ENCODE measurements at regions not wholly inside any gene's neighbourhood (a gene's known extent, or its start where the extent isn't known, plus 50 kb on each side); places are given as distances from the start of the nearest gene placed in this dataset.

DNA sequence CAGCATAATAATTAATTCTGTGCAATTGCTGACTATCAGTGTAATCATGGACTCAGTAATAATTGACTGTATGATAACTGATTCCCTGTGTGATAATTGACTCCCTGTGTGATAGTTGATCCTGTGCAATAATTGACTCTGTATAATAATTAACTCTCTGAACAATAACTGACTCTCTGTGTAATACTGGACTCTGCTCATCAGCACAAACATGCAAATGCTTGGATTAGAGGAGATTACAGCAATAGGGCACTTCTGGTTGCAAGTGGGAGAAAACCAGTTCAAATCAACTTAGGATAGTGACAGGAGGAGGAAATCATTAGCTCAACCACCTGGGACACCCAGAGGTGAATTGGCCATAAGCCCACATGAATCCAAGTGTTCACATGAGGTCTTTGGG lies 582.1 kb downstream of the RBFOX1 start:
- no peak overlapping the region for H3K4me3 ChIP-seq (replicated peaks in 1 of 2; ENCODE audit: low read depth in 1 of 2, low read length in 2 of 2)
- intact Hi-C loops (cut with micrococcal nuclease) = no loop called here
- DNase-seq (ENCODE audit: low read depth, low spot score) (no peak), ATAC-seq (no peak)
- H3K9ac ChIP-seq (ENCODE audit: low read length) = no peak overlapping the region
- ChIA-PET CTCF (no interaction called here), POLR2A (no interaction called here), RAD21 (ENCODE audit: low non-redundant PET in 1 of 2, low total read pairs in 2 of 2, uncharacterized antibody in 2 of 2, unreplicated experiment in 2 of 2) (no interaction called here)
- no peak overlapping the region for H3K27ac ChIP-seq (ENCODE audit: low read depth, low read length)
- H4K20me1 ChIP-seq (ENCODE audit: insufficient read depth) = no peaks in the 10 kb centered on the region
- BruUV-seq (replicated peaks) = no TSS peak
- TF ChIP-seq POLR2A (IDR thresholded peaks at IDR 0.05; ENCODE audit: borderline replicate concordance, extremely low read depth, insufficient read depth, insufficient read length) (no peak), FOSL1 (IDR thresholded peaks at IDR 0.05; ENCODE audit: low read depth) (no peak), YY1 (IDR thresholded peaks at IDR 0.05; ENCODE audit: extremely low read depth, insufficient replicate concordance, low read depth, low read length) (no peak), EGR1 (IDR thresholded peaks at IDR 0.05; ENCODE audit: low read depth) (no peak), SP1 (IDR thresholded peaks at IDR 0.05; ENCODE audit: low read depth) (no peak), JUND (IDR thresholded peaks at IDR 0.05) (no peak), EZH2phosphoT487 (IDR thresholded peaks at IDR 0.05; ENCODE audit: borderline replicate concordance) (no peak), POLR2AphosphoS5 (IDR thresholded peaks at IDR 0.05; ENCODE audit: low read depth, low read length) (no peak), SRF (IDR thresholded peaks at IDR 0.05; ENCODE audit: low read depth) (no peak)
- TF ChIP-seq, protein P1, sequence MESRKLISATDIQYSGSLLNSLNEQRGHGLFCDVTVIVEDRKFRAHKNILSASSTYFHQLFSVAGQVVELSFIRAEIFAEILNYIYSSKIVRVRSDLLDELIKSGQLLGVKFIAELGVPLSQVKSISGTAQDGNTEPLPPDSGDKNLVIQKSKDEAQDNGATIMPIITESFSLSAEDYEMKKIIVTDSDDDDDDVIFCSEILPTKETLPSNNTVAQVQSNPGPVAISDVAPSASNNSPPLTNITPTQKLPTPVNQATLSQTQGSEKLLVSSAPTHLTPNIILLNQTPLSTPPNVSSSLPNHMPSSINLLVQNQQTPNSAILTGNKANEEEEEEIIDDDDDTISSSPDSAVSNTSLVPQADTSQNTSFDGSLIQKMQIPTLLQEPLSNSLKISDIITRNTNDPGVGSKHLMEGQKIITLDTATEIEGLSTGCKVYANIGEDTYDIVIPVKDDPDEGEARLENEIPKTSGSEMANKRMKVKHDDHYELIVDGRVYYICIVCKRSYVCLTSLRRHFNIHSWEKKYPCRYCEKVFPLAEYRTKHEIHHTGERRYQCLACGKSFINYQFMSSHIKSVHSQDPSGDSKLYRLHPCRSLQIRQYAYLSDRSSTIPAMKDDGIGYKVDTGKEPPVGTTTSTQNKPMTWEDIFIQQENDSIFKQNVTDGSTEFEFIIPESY (IDR thresholded peaks at IDR 0.05; ENCODE audit: extremely low read depth, insufficient replicate concordance, low read length) = no peak
- TF ChIP-seq, protein P2, sequence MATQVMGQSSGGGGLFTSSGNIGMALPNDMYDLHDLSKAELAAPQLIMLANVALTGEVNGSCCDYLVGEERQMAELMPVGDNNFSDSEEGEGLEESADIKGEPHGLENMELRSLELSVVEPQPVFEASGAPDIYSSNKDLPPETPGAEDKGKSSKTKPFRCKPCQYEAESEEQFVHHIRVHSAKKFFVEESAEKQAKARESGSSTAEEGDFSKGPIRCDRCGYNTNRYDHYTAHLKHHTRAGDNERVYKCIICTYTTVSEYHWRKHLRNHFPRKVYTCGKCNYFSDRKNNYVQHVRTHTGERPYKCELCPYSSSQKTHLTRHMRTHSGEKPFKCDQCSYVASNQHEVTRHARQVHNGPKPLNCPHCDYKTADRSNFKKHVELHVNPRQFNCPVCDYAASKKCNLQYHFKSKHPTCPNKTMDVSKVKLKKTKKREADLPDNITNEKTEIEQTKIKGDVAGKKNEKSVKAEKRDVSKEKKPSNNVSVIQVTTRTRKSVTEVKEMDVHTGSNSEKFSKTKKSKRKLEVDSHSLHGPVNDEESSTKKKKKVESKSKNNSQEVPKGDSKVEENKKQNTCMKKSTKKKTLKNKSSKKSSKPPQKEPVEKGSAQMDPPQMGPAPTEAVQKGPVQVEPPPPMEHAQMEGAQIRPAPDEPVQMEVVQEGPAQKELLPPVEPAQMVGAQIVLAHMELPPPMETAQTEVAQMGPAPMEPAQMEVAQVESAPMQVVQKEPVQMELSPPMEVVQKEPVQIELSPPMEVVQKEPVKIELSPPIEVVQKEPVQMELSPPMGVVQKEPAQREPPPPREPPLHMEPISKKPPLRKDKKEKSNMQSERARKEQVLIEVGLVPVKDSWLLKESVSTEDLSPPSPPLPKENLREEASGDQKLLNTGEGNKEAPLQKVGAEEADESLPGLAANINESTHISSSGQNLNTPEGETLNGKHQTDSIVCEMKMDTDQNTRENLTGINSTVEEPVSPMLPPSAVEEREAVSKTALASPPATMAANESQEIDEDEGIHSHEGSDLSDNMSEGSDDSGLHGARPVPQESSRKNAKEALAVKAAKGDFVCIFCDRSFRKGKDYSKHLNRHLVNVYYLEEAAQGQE (IDR thresholded peaks at IDR 0.05; ENCODE audit: low read depth) = no peak
- TF ChIP-seq, protein P3, sequence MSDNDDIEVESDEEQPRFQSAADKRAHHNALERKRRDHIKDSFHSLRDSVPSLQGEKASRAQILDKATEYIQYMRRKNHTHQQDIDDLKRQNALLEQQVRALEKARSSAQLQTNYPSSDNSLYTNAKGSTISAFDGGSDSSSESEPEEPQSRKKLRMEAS (IDR thresholded peaks at IDR 0.05) = no peak
- H3K27me3 ChIP-seq (ENCODE audit: insufficient read depth, low read length) = no peaks in the 10 kb centered on the region
- no peaks in the 10 kb centered on the region for H3K4me1 ChIP-seq (ENCODE audit: control insufficient read depth in 1 of 2, insufficient read depth in 2 of 2, low read length in 2 of 2)
- H3K4me2 ChIP-seq (ENCODE audit: low read length) = no peak overlapping the region
- H3K36me3 ChIP-seq (ENCODE audit: control insufficient read depth in 1 of 2, insufficient read depth in 2 of 2, low read length in 2 of 2) = no peaks in the 10 kb centered on the region
- no peak overlapping the region for H2AFZ ChIP-seq (ENCODE audit: low read depth, low read length, poor library complexity, severe bottlenecking)
- no peaks in the 10 kb centered on the region for H3K79me2 ChIP-seq (ENCODE audit: insufficient read depth, low read length)
- H3K9me2 ChIP-seq (ENCODE audit: insufficient read depth) = no peaks in the 10 kb centered on the region
- peaks cover 0 to 33% of the 10 kb centered on the region in 2 experiments; a peak in 2 of 4 replicates for H3K9me3 ChIP-seq (ENCODE audit: control insufficient read depth in 1 of 2, insufficient read depth in 1 of 2, low read depth in 1 of 2, low read length in 2 of 2)

All from HCT116 (cell line).